CD4-positive, alpha-beta T cell treated with Interleukin-15 for 1 hour (primary cell): ENCODE measurements at regions not wholly inside any gene's neighbourhood (a gene's known extent, or its start where the extent isn't known, plus 50 kb on each side); places are given as distances from the start of the nearest gene placed in this dataset.

Source experiments
- DNase-seq: peaks from one replicate; pipeline ENCODE4 v3.0.0-alpha.2; 2020

DNA sequence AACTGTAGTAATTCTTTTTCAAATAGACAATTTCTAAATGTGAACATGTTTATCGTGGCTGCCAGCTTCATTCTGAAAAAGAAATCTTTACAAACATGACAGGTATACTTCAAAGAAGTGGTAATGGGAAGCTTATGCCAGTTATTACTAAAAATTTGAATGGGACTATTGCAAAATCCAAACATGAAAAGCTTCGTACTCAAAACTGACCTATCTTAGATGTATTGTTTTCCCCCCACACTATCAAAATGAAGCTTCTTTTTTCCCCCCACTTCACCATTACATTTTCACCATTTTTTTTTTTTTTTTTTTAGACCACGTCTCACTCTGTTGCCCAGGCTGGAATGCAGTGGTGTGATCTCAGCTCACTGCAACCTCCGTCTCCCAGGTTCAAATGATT, 50.4 kb upstream of the SERTAD2 start:
- no peak for DNase-seq

DNA sequence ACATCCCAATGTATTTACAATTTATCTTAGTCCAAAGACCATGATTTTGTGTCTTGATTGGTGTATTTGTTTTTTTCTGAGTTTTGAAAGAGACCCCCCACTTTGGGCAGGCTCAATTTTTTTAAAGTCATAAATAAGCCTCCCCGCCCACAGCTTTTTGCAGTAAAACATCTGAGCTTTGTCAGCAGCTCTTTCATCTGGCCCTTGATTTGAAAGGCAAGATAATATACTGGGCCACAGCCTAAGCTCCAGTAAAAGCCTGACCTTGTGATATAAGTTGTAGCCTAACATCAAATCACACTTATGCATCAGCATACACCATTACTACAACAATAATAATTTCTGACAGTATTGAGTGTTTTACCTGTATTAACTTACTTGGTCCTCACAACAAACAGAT, 51.3 kb upstream of the SERTAD2 start:
- no peak for DNase-seq

DNA sequence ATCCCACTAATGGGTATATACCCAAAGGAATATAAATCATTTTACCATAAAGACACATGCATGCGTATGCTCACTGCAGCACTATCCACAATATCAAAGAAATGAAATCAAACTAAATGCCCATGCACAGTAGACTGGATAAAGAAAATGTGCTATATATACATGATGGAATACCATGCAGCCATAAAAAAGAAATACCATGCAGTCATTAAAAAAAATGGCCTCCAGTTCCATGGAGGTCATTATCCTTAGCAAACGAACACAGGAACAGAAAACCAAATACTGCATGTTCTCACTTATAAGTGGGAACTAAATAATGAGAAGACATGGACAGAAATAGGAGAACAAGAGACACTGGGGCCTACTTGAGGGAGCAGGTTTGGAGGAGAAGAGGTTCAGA, 53.6 kb upstream of the SERTAD2 start:
- DNase-seq, result no peak

DNA sequence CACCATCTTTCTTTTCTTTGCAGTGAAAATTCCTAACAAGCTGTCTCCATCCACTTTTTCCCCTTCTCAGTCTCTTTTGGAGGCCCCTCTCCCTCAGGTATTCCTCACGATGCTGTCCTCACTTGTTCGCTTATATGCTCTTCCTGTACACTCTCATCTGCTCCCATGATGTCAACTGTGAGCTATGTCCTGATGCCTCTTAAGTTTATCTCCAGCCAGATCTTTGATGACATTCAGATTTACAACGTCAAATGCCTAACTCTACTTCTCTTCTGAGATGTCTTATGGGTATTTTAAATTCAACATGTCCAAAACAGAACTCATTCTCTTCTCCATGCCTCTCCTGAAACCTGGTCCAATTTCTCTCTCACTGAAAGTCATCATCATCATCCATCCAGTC, 55.1 kb upstream of the SERTAD2 start:
- no peak for DNase-seq

DNA sequence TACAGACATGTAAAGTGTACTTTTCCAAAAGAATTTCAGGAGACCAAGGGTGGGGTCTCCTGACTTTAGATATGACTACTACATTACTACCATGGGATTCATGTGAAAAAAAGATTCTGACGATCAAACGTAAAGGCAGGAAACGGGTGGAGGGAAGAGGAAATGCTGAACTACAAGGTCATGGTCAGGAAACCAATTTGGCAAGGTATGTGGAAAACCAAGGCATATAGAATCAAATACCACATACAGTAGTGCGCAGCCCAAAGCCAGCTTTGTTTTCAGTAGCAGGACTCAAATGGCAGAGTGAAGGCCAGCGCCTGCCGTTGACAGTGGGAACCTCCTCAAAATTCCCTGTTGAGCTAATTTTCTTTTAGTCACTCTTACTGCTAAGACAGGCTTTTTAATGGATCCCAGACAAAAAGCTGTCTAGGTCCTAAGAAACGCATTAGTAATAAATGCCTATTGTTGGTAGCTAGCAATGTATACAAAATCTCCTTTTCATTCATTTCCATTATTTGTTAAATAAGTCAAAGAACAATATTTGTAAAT, 57.6 kb upstream of the SERTAD2 start:
- no peak for DNase-seq

DNA sequence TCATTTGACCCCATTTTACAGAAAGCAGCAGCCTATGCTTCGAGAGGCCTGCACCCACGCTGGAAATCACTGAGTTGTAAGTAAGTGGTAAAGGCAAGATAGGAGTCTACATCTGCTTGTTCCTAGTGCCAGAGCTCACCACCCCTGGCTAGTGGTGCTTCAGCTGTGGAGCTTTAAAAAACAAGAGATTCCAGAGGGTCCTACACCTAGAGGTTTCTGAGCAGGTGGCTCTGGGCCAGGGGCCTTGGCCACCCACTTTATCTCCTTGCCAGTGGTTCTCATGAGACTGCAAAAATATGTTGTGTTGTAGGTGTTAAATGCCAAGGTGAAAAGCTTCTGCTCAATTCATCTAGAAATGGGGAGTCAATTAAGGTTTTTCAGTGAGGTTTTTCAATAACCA, 60.0 kb upstream of the SERTAD2 start:
- no peak for DNase-seq

DNA sequence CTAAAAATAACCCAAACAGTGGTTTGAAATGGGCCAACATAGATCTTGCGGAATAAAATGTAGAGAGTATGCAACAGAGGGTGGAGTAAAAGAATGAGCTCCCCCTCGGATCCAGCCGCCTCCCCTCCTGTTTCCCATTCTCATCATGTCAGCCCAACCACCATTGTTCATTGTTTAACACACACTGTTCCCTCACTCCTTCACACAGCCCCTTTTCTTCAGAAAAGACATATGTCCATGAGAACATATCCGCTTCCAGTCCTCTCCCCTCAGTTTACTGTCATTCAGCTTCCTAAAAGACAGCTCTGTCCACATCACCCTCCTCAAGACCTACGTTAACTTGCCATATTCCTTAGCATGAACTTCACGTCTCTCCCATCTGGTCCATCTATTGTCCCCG, 62.9 kb upstream of the SERTAD2 start:
- no peak for DNase-seq

DNA sequence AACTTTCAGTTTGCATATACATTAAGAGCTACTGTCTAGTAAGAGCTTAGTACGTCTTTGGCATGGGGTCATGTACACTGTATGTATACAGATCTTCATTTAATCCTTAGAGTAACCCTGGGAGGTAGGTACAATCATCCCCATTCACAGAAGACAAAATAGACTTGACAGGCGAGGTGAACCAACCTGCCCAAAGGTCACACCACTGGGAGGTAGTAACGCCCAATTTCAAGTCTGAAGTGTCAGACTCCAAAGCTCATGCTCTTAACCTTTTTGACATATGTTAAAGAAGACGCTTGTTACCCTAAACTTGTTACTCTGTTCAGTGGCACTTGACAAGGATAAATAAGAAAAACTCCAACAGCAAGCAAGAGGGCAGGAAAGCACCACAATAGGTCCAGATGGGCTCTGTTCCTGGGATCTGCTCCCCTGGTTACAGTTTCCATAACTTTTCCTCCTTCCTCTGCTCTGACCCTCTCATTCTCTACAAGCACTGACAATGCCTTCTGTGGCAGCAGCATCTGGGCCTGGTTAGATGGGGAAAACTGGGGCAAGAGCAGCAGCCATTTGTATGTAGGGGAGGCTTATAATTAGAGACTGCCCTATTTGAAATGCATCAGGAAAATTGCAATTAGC, 64.7 kb upstream of the SERTAD2 start:
- no peak for DNase-seq

DNA sequence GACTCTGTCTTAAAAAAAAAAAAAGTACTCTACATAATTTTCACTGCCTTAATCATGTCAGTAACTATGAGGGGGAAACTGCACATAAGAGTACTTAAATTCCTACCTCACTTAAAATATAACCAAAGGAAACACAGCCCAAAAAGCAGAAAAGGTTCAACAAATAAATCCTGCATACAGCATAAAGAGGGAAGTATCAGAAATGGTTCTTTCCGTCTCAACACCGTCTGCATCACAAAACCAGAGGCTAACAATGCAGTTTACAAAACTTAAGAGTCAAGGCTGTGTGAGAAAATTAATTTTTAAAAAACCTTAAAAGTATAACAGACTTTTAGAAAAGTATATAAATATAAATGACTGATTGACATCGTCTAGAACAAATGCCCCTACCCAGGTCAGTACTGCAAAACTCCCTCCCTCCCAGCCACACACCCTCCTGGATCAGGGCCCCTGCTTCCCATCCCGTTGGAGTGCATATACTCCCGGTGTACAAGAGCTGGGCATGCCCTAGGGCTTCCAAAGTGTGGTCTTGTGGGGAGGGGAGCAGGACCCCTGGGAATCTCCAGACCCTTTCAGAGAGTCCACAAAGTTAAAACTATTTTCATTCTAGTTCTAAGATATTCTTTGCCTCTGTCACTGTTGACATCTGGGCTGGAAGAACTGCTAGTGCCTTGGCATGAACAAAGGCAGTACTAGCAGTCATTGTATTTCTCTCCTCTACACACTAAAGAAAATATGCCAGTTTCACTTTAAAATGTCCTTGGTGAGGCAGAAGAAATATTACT, 67.0 kb upstream of the SERTAD2 start:
- no peak for DNase-seq

DNA sequence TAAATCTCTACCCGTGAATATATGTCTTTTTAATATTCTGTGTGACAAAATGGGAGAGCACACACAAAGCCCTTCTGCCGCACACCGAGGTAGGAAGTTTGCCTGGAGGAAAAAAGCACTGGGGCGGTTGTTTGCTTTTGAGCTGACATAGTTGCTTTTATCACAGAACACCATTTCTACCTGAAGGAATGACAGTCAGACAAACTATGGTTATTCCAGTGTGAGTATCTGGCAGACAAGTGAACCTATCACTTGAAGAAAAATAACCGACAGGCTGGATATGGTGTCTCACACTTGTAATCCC, 67.6 kb upstream of the SERTAD2 start:
- DNase-seq, result no peak

DNA sequence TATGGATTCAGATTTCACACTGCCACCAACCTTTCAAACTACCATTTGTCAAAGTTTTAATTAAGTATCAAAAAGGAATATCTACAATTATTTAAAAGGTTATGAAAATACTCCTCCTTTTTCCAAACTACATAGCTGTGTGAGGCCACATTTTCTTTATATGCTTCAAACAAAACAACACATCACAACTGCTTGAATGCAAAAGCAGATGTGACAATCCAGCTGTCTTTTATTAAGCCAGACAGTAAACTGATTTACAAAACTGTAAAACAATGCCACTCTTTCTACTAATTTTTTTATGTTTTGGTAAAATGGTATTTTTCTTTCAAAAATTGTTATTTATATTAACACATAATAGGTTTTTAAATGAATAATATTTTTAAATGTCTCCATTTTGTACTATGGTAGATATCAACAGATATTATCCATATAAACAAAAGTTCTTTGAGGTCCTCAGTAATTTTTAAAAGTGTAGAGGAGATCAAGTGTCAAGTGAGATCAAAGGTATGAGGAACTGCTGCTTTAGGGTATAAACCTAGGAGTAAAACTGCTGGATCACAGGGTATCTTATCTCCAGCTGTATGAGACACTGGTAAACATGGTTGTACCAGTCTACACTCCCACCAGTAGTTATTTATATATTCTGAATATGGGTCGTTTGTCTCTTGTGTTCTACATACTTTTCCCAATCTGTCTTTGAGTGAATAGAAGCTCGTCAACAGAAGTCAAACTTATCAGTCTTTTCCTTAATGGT, 68.8 kb upstream of the SERTAD2 start:
- no peak for DNase-seq

DNA sequence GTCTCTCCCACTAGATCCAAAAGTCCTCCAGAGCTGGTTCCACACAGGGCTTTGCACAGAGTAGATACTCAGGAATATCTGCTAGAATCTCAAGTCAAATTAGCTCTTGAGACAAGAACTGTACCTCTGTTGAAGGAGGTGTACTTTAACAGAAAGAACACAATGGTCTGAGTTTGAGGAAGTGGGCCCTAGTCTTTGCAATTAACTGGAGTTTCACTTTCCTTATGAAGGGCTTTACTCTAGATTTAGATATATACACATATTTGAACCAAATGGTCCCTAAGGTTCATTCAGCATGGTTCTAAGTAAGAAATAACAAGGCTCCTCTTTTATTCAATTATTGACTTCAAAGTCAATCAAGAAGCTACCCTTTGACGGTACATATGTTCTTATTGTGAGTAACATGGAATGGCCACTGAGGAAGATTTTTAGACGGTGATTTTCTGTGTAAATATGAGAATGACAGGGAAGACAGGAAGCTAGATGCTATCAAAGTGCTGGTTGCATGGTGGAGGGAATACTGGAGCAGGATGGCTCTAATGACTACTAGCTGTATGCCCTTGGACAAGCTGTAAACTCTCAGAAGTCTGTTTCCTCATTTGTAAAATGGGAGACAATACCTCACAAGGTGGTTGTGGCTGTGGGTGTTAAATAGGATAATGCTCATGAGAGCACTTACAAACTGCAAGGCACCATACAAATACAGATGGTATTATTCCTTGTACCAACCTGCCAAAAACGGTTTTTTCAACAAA, 73.5 kb upstream of the SERTAD2 start:
- no peak for DNase-seq

DNA sequence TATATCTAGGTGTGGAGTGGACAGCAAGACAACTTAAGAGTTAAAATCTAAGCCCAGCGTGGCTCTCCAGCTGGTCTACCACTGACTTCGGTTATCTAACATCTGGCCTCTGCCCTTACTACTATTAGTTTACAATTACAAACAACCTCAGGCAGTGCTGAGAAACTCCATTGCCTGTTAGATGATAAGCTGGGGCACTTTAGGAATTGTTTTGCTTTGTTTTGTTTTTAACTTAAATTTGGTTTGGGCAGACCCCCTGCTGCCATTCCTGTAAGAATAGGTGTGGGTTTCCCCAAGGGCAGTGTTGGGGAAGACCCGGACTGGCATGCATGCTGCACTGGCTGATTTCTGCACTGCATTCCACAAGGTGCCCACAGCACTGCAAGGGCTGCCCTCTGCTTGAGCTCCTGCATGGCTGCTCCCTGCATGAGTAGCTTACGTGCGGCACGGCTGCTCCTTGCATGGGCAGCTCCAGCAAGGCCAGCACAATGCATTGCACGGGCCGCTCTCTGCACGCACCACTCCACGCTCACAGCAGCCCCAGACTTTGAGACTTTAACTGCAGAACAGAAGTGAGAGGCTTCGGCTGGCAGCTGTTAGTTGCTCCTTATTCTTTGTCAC, 74.2 kb upstream of the SERTAD2 start:
- no peak for DNase-seq

DNA sequence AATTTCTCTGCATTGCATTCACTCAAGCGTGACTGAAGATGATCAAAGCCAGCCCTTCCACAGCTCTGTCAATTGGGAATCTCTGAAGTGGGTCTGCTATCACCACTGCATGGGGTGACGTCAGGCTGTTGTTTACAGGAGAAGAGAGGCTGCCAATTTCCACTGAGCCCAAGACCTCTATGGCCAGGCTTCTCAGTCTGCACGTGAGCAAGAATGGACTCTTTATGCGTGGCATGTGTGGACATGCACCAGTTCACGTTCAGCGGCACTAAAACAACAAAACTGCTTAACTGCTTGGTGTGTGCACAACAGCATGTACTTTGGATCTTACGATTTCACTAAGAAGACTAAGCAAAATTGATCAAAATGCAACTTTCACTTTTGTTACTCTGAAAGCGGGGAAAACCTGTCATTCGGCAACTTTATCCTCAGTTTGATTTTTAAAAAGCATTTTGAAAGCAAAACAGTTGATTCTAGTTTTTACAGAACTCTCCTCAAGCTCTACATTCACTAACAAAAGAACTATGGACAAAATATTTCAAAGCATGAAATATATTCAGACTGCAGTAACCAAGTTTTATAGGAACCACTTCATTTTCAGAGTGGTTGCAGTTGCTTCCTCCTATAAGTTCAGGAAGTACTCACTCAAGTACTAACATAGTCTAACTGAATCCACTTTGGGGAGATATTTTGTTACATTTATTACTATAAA, 77.0 kb upstream of the SERTAD2 start:
- peak; percentile 57 for DNase-seq

DNA sequence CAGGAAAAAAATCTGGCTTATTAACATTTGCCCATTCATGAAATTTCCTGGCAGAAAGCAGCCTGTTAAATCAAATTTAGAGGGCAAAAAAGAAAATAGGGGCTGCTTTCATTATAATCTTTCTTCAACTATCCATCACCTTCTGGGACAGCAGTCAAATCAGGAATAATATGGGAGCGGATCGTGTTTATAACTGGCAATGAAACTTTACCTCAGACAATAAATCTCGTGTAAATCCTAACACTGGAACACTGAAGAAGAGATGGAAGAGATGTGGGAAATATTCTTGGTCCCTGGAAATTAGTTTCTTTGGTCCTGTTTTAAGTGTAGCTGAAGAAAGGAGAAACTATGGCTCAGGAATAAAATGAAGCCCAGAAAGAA, 77.5 kb upstream of the SERTAD2 start:
- no peak for DNase-seq

DNA sequence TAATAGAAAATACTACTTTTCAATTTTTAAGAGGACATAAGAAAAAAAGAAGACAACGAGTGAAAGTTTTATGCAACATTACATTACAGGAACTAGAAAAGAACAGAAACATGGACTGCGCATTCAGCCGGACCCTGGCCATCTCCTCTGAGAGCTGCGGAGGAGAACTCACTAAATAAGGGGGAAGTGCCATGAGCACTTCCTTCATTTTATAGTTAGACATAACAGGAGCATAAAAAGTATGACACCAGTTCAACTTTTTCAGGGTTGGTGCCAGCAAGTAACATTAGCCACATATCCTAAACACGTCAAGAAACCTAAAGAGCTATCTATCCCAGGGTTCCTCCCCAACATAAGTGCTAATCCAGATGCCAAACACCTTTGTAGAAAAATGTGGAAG, 78.0 kb upstream of the SERTAD2 start:
- peak; percentile 29 for DNase-seq

DNA sequence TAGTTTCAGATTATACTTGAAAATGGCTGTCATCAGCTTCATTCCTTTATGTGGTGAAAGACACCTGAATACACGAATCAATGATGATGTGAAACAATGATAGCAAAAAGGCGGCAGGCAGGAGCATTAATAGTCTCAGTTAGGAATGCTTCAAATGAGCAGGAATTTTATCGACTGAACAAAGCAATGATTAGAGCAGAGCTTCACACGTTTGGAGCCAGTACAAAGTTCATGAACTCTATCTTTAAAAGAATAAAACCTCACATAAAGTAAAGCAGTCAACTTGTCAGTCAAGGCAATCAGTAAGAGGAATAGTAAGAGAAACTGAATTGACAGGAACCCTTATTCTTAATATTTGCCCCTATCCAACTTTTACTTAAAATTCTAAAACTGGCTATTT, 78.4 kb upstream of the SERTAD2 start:
- DNase-seq, result no peak

DNA sequence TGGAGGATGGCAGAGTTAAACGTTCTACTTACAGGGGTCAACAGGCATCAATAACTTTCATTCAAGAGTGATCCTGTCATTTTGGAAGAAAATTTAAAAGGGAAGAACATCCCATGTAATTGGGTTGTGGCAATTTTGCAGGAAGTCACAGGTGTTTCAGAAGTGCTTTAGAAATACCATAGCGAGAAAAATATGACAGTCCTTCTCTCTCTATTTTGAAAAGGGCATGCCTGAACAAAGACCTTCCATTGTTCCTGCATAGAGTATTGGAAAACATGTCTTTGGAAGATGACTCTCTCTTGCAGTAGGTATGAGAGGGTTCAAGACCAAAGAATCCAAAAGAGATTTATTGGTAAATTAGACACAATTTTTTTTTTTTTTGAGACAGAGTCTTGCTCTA, 81.8 kb upstream of the SERTAD2 start:
- DNase-seq, result no peak

DNA sequence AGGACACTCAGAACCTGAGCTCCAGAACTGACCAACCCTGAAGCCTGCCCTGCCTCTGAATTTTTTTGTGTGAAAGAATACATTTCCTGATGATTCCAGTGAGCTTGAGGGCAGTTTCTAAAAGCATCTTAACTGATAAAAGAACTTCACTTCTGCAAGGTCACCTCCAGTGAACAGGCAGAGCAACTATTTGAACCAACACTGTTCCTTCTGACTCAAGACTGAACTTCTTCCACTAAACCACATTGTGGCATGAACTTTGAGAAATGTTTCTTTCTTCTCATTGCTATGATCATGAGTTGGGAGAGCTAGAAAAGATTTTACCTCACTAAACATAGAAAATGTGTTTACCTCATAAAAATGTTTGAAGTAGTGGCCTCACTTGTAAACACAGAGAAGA, 83.8 kb upstream of the SERTAD2 start:
- no peak for DNase-seq

DNA sequence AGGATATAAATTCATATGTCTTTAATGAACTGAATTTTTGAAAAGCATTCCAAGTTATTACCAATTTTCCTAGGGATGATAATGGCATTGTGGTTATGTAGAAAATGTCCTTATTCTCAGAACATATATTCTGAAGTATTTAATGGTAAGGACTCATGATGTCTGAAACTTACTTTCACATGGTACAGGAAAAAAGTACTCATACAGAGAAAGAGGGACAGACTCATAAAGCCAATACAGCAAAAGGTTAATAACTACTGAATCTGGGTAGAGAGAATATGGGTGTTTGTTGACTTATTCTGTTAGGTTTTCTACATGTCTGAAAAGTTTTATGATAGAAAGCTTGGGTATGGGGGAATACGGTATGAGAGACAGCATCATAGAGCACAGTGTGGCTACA, 84.3 kb upstream of the SERTAD2 start:
- DNase-seq, result no peak

DNA sequence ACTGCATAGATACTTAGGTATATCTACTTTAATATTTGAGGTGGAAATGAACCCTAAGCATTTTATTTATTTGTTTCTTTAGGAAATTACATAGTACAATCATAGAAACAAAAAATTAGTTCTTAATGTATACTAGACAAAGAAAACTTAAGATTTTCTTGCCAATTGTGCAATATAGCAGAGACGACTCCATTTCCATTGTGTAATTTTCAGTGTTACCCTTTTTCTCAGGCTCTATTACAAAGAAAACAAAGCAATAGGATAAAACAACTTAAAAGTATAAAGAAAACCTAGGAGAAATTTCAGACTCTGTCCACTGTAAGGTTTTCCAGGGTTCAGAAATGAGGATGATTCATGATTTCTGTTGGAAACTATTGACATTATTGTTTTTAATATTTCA, 89.0 kb upstream of the SERTAD2 start:
- DNase-seq, result no peak

DNA sequence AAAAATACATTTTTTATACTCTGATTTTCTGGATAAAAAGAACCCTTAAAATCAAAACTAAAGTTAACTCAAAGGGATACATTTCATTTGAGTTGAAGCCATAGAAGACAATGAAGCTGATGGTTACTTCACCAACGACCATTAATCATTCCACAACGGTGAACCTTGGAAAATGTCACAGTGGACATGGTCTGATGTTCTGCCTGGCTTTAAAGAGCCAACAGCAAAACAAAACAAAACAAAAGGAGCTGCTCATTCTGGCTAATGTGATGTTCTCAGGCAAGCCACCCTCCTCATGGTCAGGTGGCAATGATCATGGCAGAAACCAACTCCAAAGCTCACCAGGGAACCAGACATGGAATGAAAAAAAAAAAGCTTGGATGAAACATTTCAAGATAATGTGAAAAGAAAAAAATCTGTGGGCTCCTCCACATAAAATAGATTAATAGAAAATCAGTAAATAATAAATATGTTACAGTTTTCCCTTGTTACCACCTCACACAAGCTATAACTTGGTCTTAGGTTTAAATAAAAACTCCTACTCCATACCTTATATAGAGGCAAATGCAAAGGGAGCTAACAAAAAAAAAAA, 90.1 kb upstream of the SERTAD2 start:
- DNase-seq, result no peak
